ENCODE measurements at regions not wholly inside any gene's neighbourhood (a gene's known extent, or its start where the extent isn't known, plus 50 kb on each side); places are given as distances from the start of the nearest gene placed in this dataset.
A peak's percentile ranks its signal among the peaks of the same experiment; 100 is the strongest.
"Not testable (repeated sequence)": the region's sequence is repeated elsewhere in the genome, so short reads cannot be mapped to it uniquely, and the experiment has no call there.

DNA sequence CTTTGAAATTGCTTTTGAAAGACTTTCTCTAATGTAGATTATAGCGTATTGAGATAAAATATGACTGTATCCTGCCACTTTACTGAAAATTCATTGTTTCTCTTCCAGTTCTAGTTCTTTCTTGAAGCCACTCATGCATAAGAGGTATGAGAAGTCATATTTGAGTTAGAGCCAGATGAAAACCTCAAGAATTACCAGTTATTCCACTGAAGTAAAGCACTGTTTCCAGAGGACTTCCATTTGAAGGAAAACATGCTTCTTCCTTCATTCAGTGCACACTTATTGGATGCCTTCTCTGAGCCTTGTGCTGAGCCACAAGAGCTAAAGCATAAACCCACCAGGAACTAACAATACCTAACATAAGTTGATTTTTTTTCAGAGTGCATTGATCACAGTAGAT lies 513.4 kb downstream of the ZNF385D start:
- no peak for DNase-seq

DNA sequence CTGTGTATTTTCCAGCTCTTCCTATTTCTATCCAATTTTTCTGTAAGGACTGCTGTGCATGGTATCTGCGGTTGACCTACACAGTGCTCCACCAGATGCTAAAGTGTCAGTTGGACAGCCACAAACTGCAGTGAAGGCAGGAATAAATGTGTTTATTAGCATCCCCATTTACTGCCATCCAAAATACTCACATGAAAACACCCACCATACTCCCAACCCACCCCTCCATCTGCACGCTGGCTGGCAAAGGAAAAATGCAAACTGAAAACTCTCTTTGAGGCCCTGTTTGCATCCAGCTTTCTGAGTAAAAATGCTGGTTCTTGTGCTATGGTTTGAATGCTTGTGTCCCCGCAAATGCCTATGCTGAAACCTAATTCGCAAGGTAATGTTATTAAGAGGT lies 515.5 kb downstream of the ZNF385D start:
- DNase-seq, result no peak

DNA sequence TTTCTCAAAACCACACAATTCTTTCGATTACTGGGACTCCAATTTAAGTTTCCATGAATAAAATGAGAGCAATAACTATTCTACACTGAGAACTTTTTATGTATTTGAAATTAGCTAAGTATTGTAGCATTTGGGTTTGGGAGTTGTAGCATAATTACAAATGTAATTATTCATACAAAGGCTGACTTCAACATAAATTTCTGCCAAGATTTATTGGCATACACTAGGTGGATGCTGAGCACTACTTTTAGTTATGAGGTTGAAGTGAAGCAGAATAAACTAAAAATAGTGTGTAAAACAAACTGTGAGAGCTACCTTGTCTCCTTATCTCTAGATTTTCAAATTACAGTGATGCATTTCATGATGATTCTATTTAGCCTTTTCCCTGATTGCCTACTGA lies 516.1 kb downstream of the ZNF385D start:
- no peak for DNase-seq

DNA sequence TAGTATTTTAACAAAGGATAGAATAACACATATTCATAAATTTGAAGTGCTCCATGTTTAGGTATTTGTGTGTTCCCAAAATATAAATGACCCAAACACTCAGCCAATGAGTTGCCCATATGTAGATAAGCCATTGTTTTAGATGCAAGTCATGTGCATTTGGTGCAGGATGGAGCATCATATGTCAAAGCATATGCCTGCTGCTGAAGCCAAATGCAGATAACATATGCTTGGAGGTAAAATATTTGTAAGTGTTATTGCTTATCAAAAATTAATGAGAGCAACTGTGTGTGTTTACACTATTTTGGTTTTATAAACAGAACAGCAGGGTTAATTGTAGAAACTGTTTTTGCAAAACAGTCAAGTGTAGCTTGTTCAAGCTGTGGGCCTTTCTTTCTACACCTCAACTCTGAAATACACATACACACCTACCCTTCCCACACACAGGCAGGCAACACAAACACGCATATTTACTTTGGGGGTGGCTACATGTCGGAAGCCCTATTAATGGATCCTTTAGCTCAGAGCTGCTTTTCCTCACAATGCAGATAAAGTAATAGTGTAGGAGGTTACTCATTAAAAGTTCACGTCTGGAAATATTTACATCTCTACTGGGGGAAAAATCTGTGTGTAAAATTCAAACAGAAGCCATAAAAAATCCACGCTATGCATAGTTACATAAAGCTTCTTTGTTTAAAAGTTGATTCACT lies 521.4 kb downstream of the ZNF385D start:
- DNase-seq, result no peak

DNA sequence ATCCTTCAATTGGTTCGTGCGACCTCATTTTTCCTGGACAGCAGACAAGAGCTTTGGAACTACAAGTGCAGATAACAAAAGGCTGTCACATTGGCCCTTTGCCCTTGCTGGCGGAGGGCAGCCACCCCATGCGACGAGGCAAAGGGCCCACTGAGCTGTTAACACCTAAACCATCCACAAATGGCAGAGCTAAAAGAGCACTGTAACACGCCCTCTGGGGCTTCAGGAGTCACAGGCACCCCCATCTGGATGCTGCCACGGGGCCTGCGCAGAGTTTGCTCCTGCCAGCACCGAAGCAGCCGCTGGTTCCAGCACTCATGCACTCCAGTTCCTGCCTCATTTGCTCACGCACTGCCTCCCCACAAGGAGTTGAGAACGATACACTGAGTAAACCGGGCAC lies 524.9 kb downstream of the ZNF385D start:
- no peak for DNase-seq

DNA sequence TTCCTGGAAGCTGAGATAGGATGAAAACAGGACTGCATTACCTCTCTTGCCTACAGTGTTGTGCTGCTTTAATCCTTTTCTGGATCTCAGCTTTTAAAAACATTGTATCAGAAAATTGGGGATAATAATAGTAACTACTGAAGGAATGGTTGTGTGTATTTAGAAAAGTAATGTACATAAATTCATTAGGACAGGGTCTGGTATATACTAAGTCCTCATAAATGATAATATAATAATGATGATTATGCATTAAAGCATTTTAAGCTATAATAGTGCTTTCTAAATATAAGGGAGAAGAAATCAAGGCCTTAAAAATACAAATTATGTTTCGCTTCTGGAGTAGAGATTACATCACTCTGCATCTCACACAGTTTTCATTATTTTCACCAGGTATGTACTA lies 530.1 kb downstream of the ZNF385D start:
- DNase-seq, result no peak

DNA sequence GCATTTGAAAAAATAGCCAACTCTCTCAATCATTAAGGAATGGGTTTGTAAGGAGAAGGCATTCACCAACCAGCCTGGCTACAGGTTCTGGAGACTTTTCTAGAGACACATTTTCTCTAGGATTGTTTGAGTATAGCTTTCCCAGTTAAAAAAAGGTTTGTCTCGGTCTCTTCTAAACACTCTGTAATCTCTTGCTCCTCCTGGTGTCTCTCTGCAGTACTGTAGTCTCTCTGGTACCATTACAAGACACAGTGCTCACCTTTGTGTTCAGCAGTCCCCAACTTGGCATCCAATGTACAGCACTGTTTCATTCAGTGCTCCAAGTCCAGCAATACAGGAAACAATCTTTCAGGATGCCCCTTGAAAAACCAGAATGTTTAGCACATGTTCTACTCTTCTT lies 534.4 kb downstream of the ZNF385D start:
- DNase-seq, result no peak

DNA sequence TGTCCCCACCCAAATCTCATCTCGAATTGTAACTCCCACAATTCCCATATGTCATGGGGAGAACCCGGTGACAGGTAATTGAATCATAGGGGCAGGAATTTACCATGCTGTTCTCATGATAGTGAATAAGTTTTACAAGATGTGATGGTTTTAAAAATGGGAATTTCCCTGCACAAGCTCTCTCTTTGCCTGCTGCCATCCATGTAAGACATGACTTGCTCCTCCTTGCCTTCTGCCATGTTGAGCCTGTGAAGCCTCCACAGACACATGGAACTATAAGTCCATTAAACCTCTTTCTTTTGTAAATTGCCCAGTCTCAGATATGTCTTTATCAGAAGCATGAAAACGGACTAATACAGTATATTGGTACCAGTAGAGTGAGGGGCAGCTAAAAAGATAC lies 546.9 kb downstream of the ZNF385D start:
- DNase-seq, result not testable (repeated sequence)

DNA sequence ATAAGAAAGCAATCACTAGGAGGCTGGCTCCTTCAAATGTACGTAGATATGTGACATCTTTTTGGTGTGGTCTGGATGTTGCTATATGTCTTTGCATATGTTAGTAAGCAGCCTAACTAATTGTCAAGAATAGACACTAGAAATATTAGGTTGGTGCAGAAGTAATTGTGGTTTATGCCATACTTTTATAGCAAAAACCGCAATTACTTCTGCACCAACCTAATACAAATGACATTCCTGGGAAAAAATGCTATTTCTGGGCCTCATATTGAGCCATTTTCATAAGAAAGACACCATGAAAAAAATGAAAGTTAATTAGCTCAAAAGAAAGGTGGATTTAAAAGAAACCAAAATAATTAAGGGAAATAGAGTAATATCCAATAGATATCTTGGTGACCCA lies 555.8 kb downstream of the ZNF385D start:
- DNase-seq, result no peak

DNA sequence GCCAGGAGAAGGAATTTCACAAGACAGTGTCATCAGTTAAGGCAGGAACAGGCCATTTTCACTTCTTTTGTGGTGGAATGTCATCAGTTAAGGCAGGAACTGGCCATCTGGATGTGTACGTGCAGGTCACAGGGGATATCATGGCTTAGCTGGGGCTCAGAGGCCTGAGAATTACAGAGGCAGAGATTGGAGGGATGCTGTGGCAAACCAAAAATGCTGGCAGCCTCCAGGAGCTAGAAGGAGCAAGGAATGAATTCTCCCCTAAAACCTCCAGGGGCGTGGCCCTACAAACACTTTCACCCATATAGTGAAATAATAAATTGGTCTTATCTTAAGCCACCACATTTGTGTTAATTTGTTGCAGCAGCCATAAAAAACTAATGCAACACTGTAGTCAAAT lies 557.0 kb downstream of the ZNF385D start:
- DNase-seq, result not testable (repeated sequence)

DNA sequence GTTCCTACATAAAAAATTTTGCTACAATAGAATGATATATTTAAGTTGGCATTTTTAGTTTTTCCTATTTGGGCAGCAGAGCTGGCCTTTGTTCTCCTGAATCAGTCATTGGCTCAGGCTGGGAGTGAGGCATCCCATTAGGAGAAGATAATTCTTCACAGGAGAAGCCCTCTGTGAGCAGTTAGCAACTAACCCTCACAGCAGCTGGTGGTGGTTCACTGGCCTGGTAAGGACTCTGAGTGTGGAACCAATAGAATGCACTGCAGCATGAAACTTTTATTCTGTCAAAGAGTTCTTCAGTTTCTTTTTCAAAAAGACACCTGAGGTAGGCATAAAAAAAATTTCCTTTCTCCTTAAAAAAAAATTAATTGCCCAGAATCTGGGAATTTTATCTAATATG lies 562.6 kb downstream of the ZNF385D start:
- DNase-seq, result no peak

DNA sequence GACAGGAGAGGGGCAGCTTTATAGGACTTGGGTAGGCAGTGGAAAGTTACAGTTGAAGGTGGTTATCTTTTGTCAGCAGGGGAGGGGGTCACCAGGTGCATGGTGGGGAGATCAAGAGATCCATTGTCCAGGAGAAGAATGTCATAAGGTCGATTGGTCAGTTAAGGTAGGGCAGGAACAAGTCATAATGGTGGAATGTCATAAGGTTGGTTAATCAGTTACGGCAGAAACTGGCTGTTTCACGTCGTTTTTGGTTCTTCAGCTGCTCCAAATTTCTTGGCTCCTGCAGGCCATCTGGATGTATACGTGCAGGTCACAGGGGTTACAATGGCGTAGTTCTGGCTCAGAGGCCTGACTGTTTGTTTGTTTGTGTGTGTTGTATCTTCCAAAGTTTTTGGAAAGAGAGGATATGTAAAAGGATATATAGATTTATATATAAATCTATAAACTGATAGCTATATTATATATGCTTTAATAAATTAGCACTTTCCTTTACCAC lies 565.1 kb downstream of the ZNF385D start:
- DNase-seq, result no peak

DNA sequence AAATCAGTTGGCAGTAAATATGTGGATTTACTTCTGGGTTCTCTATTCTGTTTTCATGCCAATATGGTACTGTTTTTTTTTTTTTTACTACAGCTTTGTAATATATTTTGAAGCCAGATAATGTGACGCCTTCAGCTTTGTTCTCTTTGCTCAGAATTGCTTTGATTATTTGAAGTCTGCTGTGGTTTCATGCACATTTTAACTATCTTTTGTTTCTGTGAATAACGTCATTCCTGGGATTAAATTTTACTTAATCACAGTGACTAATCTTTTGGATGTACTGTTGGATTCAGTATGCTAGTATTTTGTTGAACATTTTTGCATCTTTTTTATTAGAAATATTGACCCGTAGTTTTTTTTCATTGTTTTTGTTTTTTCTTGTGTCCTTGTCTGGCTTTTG lies 576.5 kb downstream of the ZNF385D start:
- DNase-seq, result no peak

DNA sequence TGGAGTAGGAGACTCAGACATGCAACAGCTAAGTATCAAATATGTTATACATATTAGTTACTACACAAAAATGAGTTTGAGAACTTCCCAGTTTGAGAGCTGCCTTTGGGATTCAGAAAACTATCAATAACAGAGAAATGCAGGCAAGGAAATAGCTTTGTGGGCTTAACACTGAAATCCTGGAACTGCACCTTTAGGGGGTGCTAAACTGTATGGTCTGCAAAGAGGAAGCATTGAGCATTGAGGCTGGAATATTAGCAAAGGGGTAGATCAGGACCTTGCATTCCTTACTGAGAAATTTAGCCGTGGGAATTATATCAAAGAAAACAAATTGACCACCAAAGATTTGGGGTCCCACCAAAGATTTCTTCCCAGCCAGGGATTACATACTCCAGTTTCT lies 580.0 kb downstream of the ZNF385D start:
- DNase-seq, result peak in 1 of 2 experiments; percentile 2

DNA sequence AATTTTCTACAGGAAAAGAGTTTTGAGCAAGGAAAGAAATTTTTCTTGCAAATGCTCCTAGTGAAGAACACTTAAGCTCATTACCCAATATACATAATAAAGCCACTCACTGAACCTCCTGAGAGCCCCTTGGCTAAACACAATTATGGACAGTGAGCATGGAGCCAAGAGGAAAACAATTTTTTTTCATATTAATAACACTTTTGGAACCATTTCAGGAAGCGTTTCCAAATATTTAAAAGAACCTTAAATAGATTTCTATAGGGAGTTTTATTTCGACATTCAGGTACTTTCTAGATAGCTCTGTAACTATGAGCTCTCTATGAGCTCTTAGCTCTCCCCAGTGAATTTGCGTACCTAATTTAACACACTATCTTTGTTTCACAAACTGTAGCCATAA lies 581.1 kb downstream of the ZNF385D start:
- no peak for DNase-seq

DNA sequence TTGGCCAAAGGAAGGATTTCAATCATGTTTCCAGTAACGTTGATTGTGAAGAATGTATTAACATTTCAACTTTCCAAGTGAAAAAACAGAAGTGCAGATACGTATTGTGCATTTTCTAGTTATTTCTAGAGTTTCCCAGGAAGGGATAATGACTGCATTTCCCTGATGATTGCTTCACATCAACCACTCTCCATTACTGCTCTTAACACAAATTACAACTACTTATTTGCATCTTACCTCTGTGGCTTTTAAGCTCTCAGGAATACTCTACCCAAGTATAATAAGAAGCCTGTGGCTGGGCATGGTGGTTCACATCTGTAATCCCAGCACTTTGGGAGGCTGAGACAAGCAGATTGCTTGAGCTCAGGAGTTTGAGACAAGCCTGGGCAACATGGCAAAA lies 582.5 kb downstream of the ZNF385D start:
- no peak for DNase-seq

DNA sequence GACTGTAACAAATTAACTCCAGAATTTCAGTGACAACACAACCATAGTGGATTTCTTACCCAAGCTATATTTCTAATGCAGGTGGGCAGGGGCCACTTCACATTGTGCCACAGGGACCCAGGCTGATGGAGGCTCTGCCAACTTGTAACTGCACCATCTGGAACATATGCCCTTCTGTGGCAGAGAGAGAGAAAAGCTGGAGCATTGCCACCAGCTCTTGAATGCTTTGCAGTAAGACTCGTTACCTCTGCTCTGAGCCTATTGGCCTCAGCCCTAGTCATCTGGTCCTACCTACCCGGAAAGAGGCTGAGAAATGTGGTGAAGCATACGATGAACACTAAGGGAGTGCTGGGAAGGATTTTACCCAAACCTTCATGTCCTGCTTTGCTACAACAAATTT lies 587.1 kb downstream of the ZNF385D start:
- DNase-seq, result no peak

DNA sequence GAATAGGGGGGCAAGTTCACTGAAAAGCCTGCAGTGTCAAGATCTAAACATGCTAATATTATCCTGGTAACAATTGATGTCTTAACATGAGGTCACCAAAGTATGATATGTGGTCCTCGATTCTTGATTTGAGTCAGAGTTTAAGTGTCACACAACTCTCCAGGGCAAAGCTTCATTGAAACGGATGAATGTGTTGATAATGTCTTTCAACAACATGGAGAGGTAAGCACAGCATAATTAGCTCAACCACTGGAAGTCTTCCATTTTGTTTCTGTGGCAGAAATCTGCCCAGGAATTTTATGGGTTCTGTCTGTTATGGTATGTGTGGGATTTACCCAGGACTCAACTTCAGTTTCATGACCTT lies 591.5 kb downstream of the ZNF385D start:
- DNase-seq, result no peak

DNA sequence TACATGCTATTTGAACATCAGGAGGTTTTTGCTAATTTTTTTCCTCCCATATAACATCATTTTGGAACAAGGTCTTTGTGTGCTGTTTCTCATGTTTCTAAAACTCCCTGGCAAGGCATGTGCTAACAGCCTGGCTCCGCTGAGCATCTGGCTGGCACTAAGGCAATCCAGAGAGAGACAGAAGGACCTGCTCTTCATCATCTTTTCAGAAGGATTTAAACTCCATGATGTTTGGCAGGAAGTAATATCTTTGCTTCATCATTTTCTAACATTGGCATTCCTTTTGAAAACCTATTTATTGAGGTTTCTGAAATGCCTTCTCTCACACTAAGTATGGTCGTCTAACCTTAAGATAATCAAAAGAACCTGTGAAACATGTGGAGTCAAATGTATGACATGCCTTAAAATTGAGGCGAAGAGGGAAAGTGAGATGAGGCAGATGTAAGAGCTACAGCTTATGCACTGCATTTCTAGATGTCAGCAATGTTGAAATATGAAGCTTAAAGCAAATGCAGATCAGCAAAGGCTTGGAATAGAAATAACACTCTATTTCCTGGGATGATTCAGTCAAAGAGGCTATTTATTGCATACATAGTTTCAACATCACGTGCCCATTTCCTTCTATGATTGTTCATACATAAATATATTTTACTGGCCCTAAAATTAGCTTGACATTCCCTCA lies 592.0 kb downstream of the ZNF385D start:
- no peak for DNase-seq

DNA sequence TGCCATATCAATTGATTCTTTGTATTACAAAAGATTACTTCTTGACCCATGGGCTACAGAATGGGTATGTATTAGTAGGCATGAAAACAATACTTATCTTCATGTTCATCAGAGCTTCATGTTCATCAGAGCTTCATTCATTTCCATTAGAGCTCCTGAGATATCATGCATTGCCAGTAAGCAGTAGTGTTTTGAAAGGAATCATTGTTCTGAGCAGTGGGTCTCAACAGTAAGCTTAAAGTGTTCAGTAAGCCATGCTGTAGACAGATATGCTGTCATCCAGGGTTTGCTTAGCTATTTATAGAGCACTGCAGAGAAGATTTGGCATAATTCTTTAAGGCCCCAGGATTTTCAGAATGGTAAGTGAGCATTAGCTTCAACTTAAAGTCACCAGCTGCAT lies 596.1 kb downstream of the ZNF385D start:
- DNase-seq, result no peak

DNA sequence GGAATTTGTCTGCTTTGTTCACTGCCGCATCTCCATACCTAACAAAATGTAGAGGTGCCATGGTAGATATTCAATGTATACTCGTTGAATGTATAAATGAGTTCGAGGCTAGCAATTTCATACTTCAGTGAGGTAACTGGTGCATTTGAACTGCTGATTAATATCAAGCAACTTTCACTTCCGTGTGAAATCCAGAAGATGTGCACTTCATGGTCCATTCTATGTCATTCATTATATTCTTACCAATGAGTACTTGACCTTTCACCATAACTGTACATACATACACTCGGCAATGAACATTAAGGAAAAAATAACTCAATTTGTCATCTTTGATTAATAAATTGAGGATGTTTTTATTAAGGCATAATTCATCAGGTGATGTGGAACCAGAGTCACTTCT lies 598.5 kb downstream of the ZNF385D start:
- DNase-seq, result no peak

DNA sequence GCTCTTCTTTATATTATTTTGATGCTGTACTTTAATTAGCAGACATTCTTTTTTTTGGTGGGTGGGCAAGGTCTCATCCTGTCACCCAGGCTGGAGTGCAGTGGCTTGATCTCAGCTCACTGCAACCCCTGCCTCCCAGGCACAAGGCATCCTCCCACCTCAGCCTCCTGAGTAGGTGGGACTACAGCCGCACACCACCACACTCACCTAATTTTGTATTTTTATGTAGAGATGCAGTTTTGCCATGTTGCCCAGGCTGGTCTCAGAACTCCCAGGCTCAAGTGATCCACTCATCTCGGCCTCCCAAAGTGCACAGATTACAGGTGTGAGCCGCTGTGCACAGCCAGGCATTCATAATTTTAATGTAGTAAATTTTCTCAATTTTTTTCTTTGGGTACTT lies 608.1 kb downstream of the ZNF385D start:
- no peak for DNase-seq

DNA sequence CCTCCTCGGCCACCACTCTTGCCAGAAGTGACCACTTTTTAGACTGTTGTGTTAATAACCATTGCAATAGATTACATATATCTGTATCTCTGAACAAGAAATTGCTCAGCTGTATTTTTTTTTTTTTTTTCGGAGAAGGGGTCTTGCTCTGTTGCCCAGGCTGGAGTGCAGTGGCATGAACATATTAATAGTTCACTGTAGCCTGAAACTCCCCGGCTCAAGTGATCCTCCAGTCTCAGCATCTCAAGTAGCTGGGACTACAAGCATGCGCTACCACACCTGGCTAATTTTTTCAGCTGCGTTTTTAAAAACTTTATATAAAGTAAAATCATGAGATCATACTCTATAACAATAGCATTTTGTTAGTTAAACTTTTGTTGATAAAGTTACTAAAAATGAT lies 609.0 kb downstream of the ZNF385D start:
- DNase-seq, result no peak

DNA sequence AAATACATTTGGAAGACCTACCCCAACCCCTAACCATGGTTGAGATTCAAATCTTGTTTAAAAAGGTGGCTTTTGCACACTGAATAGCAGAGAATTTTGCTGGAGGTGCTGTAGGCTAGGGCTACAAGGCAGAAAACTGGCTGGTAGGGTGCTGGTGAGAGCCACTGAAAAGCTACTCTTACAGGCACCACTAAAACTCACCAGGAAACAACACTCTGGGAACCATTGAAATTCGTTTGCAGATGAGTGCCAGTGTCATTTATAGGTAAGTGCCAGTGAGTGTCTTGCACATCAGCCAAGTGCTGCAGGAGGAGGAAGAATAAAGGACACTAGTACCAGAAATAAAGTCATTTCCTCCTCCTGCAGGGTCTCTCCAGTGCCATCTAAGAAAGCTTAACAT lies 610.2 kb downstream of the ZNF385D start:
- DNase-seq, result no peak

DNA sequence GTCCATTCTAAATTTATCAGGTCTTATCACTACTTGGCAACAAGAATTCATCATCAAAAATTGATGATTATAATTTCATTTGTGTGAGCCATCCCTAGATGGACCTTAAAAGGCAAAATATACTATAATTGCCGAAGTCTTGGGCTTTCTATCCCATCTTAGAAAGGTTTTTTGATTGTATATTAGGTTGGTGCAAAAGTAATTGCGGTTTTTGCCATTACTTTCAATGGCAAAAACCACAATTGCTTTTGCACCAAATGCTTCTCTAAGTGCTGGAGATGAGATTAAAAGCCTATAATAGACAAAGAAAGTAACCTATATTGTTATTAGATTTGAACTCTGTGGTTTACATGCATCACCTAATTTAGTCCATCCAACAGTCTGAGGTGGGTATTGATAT lies 612.9 kb downstream of the ZNF385D start:
- no peak for DNase-seq

Measured in SW 1271 (cell line).